ENCODE measurements at regions not wholly inside any gene's neighbourhood (a gene's known extent, or its start where the extent isn't known, plus 50 kb on each side); places are given as distances from the start of the nearest gene placed in this dataset.
A peak's percentile ranks its signal among the peaks of the same experiment; 100 is the strongest.

GRCh38 chr3:146382386-146382785, 87.0 kb downstream of the PLSCR2 start:
- DNase-seq = peak; percentile 14

GRCh38 chr3:146380046-146380445, 89.3 kb downstream of the PLSCR2 start:
- no peak for DNase-seq

DNA sequence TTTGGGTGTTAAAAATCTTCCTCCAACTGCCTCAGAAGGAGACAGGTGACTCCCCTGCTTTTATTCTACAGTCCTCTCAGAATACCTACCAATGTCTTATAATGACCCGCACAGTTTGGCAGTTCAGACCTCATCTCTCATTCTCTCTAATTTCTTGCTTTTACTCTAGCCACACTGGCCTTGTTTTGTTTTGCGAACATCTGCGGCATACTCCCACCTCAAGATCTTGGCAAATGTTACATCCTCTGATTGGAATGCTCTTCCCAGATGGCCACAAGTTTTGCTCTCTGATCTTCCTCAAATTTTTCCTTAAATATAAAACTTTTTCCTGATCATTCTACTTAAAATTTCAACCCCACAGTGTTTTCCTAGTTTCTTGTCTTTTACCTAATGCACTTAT, 94.1 kb downstream of the PLSCR2 start:
- peak; percentile 3 for DNase-seq

GRCh38 chr3:146374146-146374545, 95.2 kb downstream of the PLSCR2 start:
- DNase-seq = no peak

DNA sequence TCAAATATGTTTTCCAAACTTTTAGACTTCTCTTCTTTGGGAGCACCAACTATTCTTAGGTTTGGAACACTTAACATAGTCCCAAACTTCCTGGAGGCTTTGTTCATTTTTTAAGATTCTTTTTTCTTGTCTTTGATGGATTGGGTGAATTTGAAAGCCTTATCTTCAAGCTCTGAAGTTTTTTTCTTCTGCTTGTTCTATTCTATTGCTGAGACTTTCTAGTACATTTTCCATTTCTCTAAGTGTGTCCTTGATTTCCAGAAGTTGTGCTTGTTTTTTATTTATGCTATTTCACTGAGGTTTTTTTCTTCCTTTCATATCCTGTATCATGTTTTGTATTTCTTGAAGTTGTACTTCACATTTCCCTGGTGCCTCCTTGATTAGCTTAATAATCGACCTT, 97.5 kb downstream of the PLSCR2 start:
- no peak for DNase-seq

DNA sequence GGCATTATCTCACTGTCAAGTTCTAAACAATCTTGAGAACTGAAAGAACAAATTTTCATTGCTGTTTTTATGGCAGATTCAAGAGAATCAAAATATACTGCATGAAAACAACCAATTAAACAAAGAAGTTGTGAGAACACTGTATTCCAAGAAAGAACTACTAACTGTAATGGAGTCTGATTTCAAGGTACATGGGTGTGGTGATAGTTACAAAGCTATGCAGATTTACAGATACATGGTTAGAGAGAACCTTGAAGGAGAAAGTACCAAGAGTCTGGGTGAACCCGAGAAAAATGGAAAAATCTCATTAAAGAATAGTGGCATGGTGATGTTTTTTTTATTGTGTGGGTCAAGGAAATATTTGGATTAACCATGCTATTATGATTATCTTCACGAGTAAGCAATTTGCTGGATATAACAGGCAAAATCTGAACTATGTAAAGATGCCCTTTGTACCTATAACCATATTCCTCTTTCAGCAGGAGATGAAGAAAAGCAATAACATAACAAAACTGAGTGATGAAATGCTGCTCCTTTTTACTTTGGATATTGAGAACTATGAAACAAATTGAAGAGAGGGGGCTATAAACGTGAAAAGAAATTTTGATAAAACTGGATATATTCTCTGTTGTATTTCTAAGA, 100.4 kb downstream of the PLSCR2 start:
- DNase-seq = no peak

- no peak for DNase-seq
These were observed 108.9 kb upstream of the PLSCR4 start for GRCh38 chr3:146359841-146360240.

DNA sequence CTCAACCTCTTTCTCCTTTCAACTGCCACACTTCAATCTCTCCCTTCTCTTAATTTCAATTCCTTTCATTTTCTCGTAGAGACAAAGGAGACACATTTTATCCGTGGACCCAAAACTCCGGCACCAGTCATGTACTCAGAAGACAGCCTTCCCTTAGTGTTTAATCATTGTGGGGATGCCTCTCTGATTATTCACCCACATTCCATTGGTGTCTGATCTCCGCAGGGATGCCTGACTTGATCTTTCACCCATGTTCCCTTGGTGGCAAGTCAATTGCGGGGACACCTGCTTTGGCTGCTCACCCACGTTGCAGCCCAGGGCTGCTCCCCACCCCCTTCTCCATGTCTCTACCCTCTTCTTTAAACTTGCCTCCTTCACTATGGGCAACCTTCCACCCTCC, 103.5 kb upstream of the PLSCR4 start:
- DNase-seq = peak; percentile 31

DNA sequence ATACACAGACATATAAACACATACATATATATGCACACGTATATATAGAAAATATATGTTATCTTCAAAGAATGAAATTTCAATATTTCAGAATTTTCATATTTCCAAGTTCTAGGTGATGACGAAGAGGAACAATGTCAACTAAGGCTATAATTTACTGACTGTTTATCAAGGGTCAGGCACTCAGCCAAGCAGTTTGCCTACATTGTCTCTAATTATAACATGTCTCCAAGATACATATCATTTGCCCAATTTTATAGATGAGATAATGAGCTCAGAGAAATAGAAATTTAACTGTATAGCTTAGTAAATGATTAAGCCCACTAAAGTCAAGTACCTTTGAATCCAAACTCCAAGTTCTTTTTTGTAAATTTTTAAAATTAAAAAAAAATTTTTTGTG, 99.9 kb upstream of the PLSCR4 start:
- no peak for DNase-seq

- no peak for DNase-seq
These were observed 95.0 kb upstream of the PLSCR4 start for GRCh38 chr3:146345900-146346299.

- no peak for DNase-seq
These were observed 92.6 kb upstream of the PLSCR4 start for GRCh38 chr3:146343551-146343950.

GRCh38 chr3:146342989-146343388, 92.1 kb upstream of the PLSCR4 start:
- peak; percentile 38 for DNase-seq

DNA sequence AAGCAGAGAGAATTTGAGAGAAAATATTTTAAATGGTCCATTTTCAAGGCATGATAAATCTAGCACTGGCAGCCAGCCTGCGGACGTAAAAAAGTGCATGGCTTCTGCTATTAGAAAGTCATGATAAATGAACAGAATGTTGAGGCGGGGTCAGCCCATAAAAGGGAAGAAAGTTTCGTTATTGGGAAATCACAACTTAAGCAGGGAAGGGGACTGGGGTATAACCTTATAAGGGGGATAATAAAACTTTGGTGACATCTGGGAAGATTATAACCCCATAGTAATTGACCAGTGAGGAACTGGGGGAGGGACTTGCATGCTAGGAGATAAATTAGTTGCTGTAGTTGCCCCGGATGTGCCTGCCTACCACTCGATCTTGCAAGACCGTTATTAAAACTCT, 88.4 kb upstream of the PLSCR4 start:
- no peak for DNase-seq

DNA sequence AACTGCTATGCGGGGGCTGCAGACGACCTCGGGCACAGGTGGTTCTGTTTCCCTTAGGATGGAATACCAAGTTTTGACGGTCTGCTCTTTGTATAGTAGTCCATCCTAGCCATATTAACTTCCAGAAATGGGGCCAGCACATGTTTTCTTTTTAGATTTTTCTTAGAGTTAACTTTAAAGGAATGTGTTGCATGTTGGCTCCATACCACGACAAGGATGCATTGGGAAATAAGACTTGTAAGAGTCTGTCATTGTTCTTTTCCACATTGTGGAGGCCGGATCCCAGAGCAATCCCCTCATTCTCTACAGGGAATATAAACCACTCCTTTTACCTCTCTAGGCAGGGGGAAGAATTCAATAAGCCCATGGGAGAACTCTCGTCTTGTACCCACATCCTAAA, 87.1 kb upstream of the PLSCR4 start:
- DNase-seq = no peak

DNA sequence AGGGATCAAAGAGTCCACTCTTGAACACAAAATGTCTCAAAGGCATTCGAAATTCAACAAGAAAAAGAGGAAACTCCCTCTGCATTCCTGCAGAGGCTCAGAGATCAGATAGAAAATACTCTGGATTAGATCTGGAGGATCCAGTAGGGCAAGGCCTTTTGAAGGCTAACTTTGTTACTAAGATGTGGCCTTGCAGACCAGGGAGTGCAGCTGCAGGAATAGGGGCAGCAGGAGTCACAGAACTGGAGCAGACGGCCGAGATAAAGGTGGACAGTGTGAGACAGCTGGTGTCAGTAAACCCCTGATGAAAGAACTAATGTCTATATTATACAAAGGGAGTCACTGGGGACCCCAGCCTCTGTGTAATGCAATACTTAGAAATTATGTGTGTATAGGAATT, 84.5 kb upstream of the PLSCR4 start:
- no peak for DNase-seq

- peak; percentile 39 for DNase-seq
These were observed 83.2 kb upstream of the PLSCR4 start for GRCh38 chr3:146334151-146334550.

GRCh38 chr3:146331967-146332366, 81.1 kb upstream of the PLSCR4 start:
- no peak for DNase-seq

DNA sequence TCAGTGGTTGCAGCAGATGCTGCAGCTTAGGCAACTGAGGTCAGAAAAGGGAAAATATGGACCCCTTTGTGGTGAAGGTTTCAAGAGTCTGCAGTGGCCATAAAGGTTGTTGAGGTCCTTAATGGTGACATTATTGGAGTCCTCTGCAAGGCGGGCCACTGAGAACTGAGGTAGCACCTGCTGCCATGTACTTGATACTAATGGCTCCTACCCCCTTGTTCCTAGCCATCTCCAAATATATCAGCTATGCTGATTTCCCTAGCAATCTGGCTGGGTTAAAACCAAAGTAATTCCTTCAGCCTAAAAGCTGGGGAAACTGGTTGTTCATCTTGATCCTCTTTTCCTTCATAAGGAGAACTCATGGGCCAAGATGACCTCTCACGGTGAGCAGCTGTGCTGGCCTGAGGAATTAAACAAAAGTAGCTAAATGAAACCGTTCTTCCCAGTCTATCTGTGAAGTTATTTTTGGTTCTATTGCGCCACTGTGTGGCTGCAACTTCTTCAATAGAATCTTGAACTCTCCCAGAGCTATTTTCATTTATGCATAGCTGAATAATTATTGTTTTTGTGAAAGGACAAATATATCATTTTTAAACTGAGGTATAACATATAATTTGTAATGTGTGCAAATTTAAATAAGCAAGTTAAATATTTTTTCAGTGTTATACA, 76.1 kb upstream of the PLSCR4 start:
- DNase-seq = peak; percentile 61

DNA sequence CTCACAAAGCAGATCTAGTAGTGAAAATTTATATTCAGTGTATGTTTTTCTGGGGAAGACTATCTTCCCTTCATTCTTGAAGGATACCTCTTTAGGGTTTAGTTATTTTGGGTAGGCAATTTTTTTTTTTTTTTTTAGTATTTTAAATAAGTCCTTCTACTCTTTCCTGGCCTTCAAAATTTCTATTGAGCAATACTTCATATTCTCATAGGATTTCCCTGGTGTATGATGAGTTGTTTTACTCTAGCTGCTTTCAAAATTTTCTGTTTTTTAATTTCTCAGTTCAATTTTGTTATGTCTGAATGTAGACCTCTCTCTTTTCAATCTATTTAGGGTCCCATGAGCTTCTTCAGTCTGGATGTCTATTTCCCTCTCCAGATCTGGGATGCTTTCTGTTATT, 74.3 kb upstream of the PLSCR4 start:
- DNase-seq = no peak

- no peak for DNase-seq
These were observed 71.4 kb upstream of the PLSCR4 start for GRCh38 chr3:146322216-146322817.

- DNase-seq = no peak
These were observed 64.0 kb upstream of the PLSCR4 start for GRCh38 chr3:146314871-146315270.

DNA sequence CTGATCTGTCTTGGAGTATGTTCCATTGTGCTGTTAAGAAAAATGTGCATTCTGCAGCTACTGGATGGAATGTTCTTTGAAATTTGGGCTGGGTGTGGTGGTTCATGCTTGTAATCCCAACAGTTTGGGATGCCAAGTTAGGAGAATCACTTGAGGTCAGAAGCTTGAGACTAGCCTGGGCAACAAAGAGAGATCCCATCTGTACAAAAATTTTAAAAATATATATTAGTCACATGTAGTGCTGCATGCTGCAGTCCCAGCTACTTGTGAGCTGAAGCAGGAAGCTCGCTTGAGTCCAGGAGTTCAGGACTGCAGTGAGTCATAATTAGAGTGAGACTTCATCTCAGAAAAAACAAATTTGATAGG, 62.8 kb upstream of the PLSCR4 start:
- DNase-seq = peak; percentile 79

- peak; percentile 65 for DNase-seq
These were observed 62.3 kb upstream of the PLSCR4 start for GRCh38 chr3:146313031-146313745.

DNA sequence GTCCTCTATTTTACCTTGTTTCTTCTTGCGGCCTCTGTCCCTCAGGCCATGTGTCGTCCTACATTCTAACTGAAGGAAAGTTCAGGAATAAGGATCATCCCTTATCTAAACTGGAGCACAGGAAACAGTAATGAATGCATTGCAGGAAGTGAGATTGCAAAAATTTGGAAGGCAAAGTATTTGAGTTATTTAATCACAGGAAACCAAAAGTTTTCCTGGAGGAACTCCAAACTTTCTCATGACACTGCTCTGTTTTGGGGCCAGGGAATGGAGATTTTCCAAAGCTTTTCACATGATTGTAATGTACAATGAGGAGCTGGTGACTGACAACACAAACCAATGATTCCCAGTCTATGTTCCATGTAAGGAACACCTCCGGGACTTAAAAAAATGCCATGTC, 57.8 kb upstream of the PLSCR4 start:
- DNase-seq = peak; percentile 84
